Neural cell (in vitro differentiated cells): ENCODE measurements at regions not wholly inside any gene's neighbourhood (a gene's known extent, or its start where the extent isn't known, plus 50 kb on each side); places are given as distances from the start of the nearest gene placed in this dataset.

Experiments used
- H2AFZ ChIP-seq: fragments of 200-600, 300-800 bp; sonication (generic), shearing (Covaris generic); 2 replicates; pipeline ENCODE4 v1.6.0; 2014; ENCODE audit warnings: low read depth, mild to moderate bottlenecking, antibody characterized with exemption, low read length, moderate library complexity
- H3F3A ChIP-seq: fragments of 200-600 bp; shearing (Covaris generic); 2 replicates; pipeline ENCODE4 v1.6.1; 2016; ENCODE audit warnings: mild to moderate bottlenecking, moderate library complexity, mixed read lengths, antibody characterized with exemption, low read length; ENCODE audit not compliant: insufficient read depth, poor library complexity, severe bottlenecking
- H3K27ac ChIP-seq: fragments of 200-600, 300-800 bp; sonication (generic), shearing (Covaris generic); 2 replicates; pipeline ENCODE4 v1.5.1; 2014; ENCODE audit warnings: mild to moderate bottlenecking, low read length, moderate library complexity
- H3K27me3 ChIP-seq: fragments of 300-800, 200-600 bp; sonication (generic), shearing (Covaris generic); 2 replicates; pipeline ENCODE4 v1.6.0; 2014; ENCODE audit warnings: mild to moderate bottlenecking, low read depth, low read length, moderate library complexity; ENCODE audit not compliant: insufficient read depth
- H3K36me3 ChIP-seq: fragments of 300-800, 200-600 bp; sonication (generic), shearing (Covaris generic); 2 replicates; pipeline ENCODE4 v1.5.1; 2014; ENCODE audit warnings: mild to moderate bottlenecking, antibody characterized with exemption, low read length, moderate library complexity; ENCODE audit not compliant: insufficient read depth
- H3K4me2 ChIP-seq: fragments of 300-800, 200-600 bp; sonication (generic), shearing (Covaris generic); 2 replicates; pipeline ENCODE4 v1.6.0; 2014; ENCODE audit warnings: mild to moderate bottlenecking, low read length
- H3K4me3 ChIP-seq: fragments of 300-800, 200-600 bp; sonication (generic), shearing (Covaris generic); 2 replicates; pipeline ENCODE4 v1.5.1; 2014; ENCODE audit warnings: mild to moderate bottlenecking, low read length, moderate library complexity
- H3K79me2 ChIP-seq: fragments of 200-600 bp; shearing (Covaris generic); replicated peaks from 2 replicates; pipeline ENCODE4 v1.6.0; 2014; ENCODE audit warnings: mild to moderate bottlenecking, low read length, moderate library complexity; ENCODE audit not compliant: insufficient read depth
- H3K9ac ChIP-seq: fragments of 300-800, 200-600 bp; sonication (generic), shearing (Covaris generic); 2 replicates; pipeline ENCODE4 v1.6.1; 2016; ENCODE audit warnings: mild to moderate bottlenecking, low read length, mixed read lengths
- H3K9me2 ChIP-seq: fragments of 200-600 bp; shearing (Covaris generic); 2 replicates; pipeline ENCODE4 v1.6.1; 2016; ENCODE audit warnings: mild to moderate bottlenecking, low read length, mixed read lengths; ENCODE audit not compliant: insufficient read depth
- H3K9me3 ChIP-seq: fragments of 200-600, 300-800 bp; sonication (generic), shearing (Covaris generic); 2 replicates; pipeline ENCODE4 v1.6.1; 2016; ENCODE audit warnings: mild to moderate bottlenecking, mixed run types, low read length, moderate library complexity, mixed read lengths
- H4K20me1 ChIP-seq: fragments of 200-600 bp; shearing (Covaris generic); 2 replicates; pipeline ENCODE4 v1.6.1; 2016; ENCODE audit warnings: mild to moderate bottlenecking, mixed run types; ENCODE audit not compliant: insufficient read depth
- CTCF ChIP-seq: fragments of 450-650 bp; IDR thresholded peaks from 2 replicates; pipeline ENCODE4 v1.5.1; 2014; ENCODE audit warnings: antibody characterized with exemption, mild to moderate bottlenecking, moderate library complexity; ENCODE audit not compliant: poor library complexity, severe bottlenecking
- EP300 ChIP-seq: fragments of 450-650 bp; conservative IDR thresholded peaks from 2 replicates; pipeline ENCODE4 v1.6.1; 2014; ENCODE audit warnings: antibody characterized with exemption, mild to moderate bottlenecking, moderate library complexity; ENCODE audit not compliant: poor library complexity, severe bottlenecking
- EZH2 ChIP-seq: fragments of 200-600, 300-800 bp; shearing (Covaris generic), sonication (generic); IDR thresholded peaks from 2 replicates; pipeline ENCODE4 v1.6.1; 2014; ENCODE audit warnings: antibody characterized with exemption, low read length, borderline replicate concordance, mild to moderate bottlenecking; ENCODE audit not compliant: insufficient read depth, poor library complexity, severe bottlenecking
- MXI1 ChIP-seq: fragments of 450-650 bp; conservative IDR thresholded peaks from 2 replicates; pipeline ENCODE4 v1.6.1; 2014; ENCODE audit warnings: antibody characterized with exemption, mild to moderate bottlenecking; ENCODE audit not compliant: poor library complexity, severe bottlenecking
- POLR2AphosphoS5 ChIP-seq: IDR thresholded peaks from 2 replicates; pipeline ENCODE4 v1.6.1; 2012
- RAD21 ChIP-seq: fragments of 450-650 bp; conservative IDR thresholded peaks from 2 replicates; pipeline ENCODE4 v1.6.1; 2014; ENCODE audit warnings: antibody characterized with exemption, mild to moderate bottlenecking, moderate library complexity
- REST ChIP-seq: IDR thresholded peaks from 2 replicates; pipeline ENCODE4 v1.6.1; 2012; ENCODE audit warnings: borderline replicate concordance
- SMC3 ChIP-seq: fragments of 450-650 bp; conservative IDR thresholded peaks from 2 replicates; pipeline ENCODE4 v1.6.1; 2014; ENCODE audit warnings: antibody characterized with exemption, mild to moderate bottlenecking, moderate library complexity; ENCODE audit not compliant: poor library complexity
- TAF1 ChIP-seq: IDR thresholded peaks from 2 replicates; pipeline ENCODE4 v1.6.1; 2012; ENCODE audit warnings: low read depth

GRCh38 chr4:180640193-180640592, 1603.0 kb upstream of the TENM3 start:
- H3K9ac ChIP-seq = no peak overlapping the region
- no peaks in the 10 kb centered on the region for H3K36me3 ChIP-seq
- H3K79me2 ChIP-seq = no peaks in the 10 kb centered on the region
- no peak overlapping the region for H3K4me2 ChIP-seq
- H3K9me3 ChIP-seq = no peaks in the 10 kb centered on the region
- H3K27ac ChIP-seq = no peak overlapping the region
- H3K27me3 ChIP-seq = no peaks in the 10 kb centered on the region
- no peaks in the 10 kb centered on the region for H3F3A ChIP-seq
- TF ChIP-seq TAF1 = no peak
- no peak for TF ChIP-seq MXI1
- TF ChIP-seq POLR2AphosphoS5 = no peak
- no peak for TF ChIP-seq REST
- TF ChIP-seq SMC3 = no peak
- TF ChIP-seq EP300 = no peak
- H2AFZ ChIP-seq = no peak overlapping the region
- H3K9me2 ChIP-seq = no peaks in the 10 kb centered on the region
- no peaks in the 10 kb centered on the region for H4K20me1 ChIP-seq
- H3K4me3 ChIP-seq = no peak overlapping the region

GRCh38 chr4:180641495-180641894, 1601.7 kb upstream of the TENM3 start:
- H3K4me3 ChIP-seq = no peak overlapping the region
- no peaks in the 10 kb centered on the region for H3K36me3 ChIP-seq
- no peak overlapping the region for H3K9ac ChIP-seq
- no peaks in the 10 kb centered on the region for H3F3A ChIP-seq
- TF ChIP-seq EZH2 = no peak
- TF ChIP-seq MXI1 = no peak
- no peak for TF ChIP-seq CTCF
- no peak for TF ChIP-seq REST
- TF ChIP-seq RAD21 = no peak
- TF ChIP-seq TAF1 = no peak
- no peak for TF ChIP-seq POLR2AphosphoS5
- no peak for TF ChIP-seq SMC3
- TF ChIP-seq EP300 = no peak
- H2AFZ ChIP-seq = no peak overlapping the region
- no peaks in the 10 kb centered on the region for H3K79me2 ChIP-seq
- H4K20me1 ChIP-seq = no peaks in the 10 kb centered on the region
- no peaks in the 10 kb centered on the region for H3K9me2 ChIP-seq
- no peak overlapping the region for H3K4me2 ChIP-seq
- no peaks in the 10 kb centered on the region for H3K9me3 ChIP-seq
- no peaks in the 10 kb centered on the region for H3K27me3 ChIP-seq
- H3K27ac ChIP-seq = no peak overlapping the region
